NOMO-1 treated with dmso at 0.1 percent for 144 hours (cell line): ENCODE measurements at regions not wholly inside any gene's neighbourhood (a gene's known extent, or its start where the extent isn't known, plus 50 kb on each side); places are given as distances from the start of the nearest gene placed in this dataset.
"Not testable (repeated sequence)": the region's sequence is repeated elsewhere in the genome, so short reads cannot be mapped to it uniquely, and the experiment has no call there.

Experiments used
- DNase-seq: peaks from one replicate; lab custom pipeline; 2025; ENCODE audit not compliant: unreplicated experiment; lab: John Stamatoyannopoulos, UW

- no peak for DNase-seq
These were observed 99.1 kb upstream of the NAP1L1 start for GRCh38 chr12:76183459-76184186.

GRCh38 chr12:76180401-76181277 is 96.2 kb upstream of the NAP1L1 start:
- DNase-seq: no peak

- DNase-seq: no peak
These were observed 94.0 kb upstream of the NAP1L1 start for GRCh38 chr12:76178452-76178851.

- no peak for DNase-seq
These were observed 93.3 kb upstream of the NAP1L1 start for GRCh38 chr12:76177821-76178220.

- no peak for DNase-seq
These were observed 92.5 kb upstream of the NAP1L1 start for GRCh38 chr12:76176940-76177339.

- not testable (repeated sequence) for DNase-seq
These were observed 91.5 kb upstream of the NAP1L1 start for GRCh38 chr12:76175946-76176345.

GRCh38 chr12:76173756-76174155 is 89.3 kb upstream of the NAP1L1 start:
- no peak for DNase-seq

- peak; percentile 78 for DNase-seq
These were observed 74.2 kb upstream of the NAP1L1 start for GRCh38 chr12:76158518-76159321.

- DNase-seq: no peak
These were observed 72.2 kb upstream of the NAP1L1 start for GRCh38 chr12:76156726-76157125.

GRCh38 chr12:76156314-76156713 is 71.8 kb upstream of the NAP1L1 start:
- no peak for DNase-seq

GRCh38 chr12:76155157-76155670 is 70.7 kb upstream of the NAP1L1 start:
- DNase-seq: no peak

- DNase-seq: no peak
These were observed 69.1 kb upstream of the NAP1L1 start for GRCh38 chr12:76153616-76154015.

- DNase-seq: peak; percentile 69
These were observed 67.8 kb upstream of the NAP1L1 start for GRCh38 chr12:76152181-76152807.

GRCh38 chr12:76144245-76144549 is 59.7 kb upstream of the NAP1L1 start:
- no peak for DNase-seq

- no peak for DNase-seq
These were observed 59.1 kb upstream of the NAP1L1 start for GRCh38 chr12:76143343-76144244.

- DNase-seq: no peak
These were observed 57.8 kb upstream of the NAP1L1 start for GRCh38 chr12:76142305-76142704.

GRCh38 chr12:76138656-76139055 is 54.2 kb upstream of the NAP1L1 start:
- no peak for DNase-seq

GRCh38 chr12:76137606-76138005 is 53.1 kb upstream of the NAP1L1 start:
- no peak for DNase-seq

GRCh38 chr12:76135456-76135855 is 51.0 kb upstream of the NAP1L1 start:
- no peak for DNase-seq
